HG03439 (cell line): ENCODE measurements at regions not wholly inside any gene's neighbourhood (a gene's known extent, or its start where the extent isn't known, plus 50 kb on each side); places are given as distances from the start of the nearest gene placed in this dataset.

Source experiments
- ATAC-seq: cut with Tn5 transposase; IDR thresholded peaks from one replicate; pipeline ENCODE4 v1.9.1; 2021; ENCODE audit warnings: mild to moderate bottlenecking, moderate library complexity; ENCODE audit not compliant: unreplicated experiment

- ATAC-seq: no peak
Observed at GRCh38 chr15:46489276-46489675, 854.4 kb downstream of the SQOR start.

DNA sequence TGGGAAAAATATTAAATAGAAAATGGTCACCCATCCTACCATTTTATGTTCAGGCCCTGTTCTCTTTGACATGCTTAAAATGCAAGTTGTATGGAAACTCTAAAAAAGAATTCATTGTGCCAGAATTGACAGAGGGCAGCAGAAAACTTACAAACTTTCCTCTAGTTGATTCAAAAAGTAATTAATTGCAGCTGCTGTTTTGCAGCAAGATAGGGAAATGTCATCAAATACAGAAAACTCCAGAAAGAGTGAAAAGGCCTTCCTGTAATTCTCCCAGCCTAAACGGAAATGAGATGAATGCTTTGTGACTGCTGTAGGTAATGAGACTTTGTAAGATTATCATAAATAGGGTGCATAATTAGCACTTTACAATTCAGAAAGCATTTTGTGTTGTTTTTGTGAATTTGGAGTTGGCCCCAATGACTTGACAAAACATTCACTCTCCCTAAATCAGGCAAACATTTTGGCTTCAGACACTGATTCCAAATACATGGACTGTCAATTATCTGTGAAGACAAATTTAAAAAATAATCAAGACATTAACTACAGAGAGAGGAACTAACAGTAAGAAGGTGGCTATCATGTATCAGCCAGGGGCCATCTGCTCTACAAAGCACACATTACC, 861.8 kb downstream of the SQOR start:
- no peak for ATAC-seq

DNA sequence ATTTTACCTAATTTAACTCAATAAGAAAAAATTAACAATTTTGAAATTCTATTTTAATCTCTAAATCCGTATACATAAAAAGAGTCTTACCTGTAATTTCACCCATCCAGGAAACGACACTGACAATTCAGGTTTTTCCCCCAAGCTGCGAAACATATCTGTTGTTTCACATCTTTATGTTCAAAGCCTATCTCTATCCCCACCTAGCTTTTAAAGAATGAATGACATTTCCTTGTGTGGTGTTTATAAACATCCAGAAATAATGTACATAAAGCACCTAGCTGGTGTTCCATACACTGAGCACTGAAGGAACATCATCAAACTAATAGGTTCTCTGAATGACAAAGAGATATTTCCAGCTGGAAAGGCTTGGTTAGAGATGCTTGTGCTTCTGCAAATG, 867.8 kb downstream of the SQOR start:
- no peak for ATAC-seq

DNA sequence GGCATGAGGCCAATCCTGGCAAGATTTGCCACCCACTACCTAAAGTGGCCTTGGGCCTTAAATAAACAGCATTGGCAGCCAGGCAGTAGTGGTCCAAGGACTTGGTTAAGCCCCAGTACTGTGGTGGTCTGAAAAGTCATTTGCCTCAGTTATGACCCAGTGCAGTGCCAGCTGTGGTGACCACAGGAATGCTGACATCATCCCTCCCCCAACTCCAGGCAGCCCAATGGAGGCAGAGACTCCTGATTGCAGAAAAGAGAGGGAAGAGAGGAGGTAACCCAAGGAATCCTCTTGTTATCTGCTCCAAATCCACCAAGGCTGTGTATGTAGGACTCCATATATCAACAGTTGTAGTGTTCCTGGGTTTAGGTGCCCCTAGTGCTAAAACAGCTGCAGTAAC, 883.6 kb downstream of the SQOR start:
- no peak for ATAC-seq

GRCh38 chr15:46523701-46524100, 888.9 kb downstream of the SQOR start:
- no peak for ATAC-seq

DNA sequence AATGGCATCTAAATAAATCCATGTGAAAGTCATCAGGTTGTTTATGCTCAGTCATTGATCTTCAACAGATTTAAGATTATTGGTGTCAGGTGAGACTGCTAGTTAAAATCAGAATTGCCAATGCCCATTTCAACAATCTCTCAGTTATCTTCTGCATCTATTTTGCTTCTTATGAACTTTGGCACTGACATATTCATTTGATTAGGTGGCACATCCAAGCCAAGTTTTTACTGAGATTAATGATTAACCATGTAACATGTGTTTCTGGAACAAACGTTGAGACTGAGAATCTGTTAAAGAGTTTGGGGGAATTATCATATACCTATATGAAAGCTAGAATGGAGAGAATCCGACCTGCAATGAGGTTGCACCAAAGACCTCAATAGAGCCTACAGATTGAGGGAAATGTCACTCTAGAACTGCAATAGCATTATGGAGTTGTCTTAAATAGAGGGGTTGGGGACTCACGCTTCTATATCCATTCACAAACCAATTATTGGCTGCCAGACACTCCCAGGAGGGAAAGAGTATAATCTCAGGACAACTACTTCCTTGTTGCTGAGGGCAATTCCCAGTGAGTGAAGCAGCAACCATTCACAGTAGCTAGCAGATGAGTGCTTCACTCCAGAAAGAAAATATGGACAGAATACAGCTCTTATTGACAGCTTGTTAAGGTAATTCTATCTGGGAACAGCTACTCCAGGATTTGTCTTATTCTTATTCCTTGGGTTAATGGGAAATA, 891.3 kb downstream of the SQOR start:
- no peak for ATAC-seq

DNA sequence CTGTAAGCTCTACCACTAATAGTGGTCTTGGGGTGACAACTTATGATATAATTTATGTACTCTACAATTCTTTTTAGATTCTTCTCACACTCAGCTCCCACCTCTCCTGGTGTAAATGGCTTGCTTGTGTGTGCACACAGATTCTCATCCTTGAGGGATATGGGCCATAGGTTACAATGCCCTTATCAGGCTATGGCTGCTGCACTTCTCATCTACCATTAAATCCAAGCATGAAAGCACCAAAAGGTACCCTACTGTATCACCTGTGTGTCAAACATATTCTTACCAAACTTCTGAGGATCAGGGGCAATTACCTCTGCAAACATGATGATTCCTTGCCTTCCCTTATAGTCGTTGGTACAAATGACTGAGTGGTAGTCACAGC, 891.9 kb downstream of the SQOR start:
- no peak for ATAC-seq

GRCh38 chr15:46543626-46544025, 908.8 kb downstream of the SQOR start:
- no peak for ATAC-seq

DNA sequence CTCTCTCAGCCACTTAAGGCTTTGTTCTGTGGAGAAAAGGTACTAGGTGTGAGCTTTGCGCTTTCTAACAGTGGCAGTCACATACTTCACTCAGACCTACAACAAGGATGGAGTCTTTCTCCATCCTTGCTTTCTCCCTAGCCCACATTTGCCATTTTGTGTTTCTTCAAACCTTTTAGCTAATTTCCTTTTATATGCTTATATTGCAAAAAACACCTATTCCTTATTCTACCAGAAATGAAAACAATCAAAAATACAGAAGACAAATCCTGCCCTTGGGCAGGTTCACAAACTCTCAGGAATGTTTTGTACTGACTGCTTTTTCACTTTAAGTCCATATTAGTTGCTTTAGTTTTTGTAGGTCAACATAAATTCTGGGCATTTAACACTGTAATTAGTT, 914.2 kb downstream of the SQOR start:
- no peak for ATAC-seq

- no peak for ATAC-seq
Observed at GRCh38 chr15:46552316-46552715, 917.5 kb downstream of the SQOR start.

- ATAC-seq: no peak
Observed at GRCh38 chr15:46555547-46555946, 920.7 kb downstream of the SQOR start.

DNA sequence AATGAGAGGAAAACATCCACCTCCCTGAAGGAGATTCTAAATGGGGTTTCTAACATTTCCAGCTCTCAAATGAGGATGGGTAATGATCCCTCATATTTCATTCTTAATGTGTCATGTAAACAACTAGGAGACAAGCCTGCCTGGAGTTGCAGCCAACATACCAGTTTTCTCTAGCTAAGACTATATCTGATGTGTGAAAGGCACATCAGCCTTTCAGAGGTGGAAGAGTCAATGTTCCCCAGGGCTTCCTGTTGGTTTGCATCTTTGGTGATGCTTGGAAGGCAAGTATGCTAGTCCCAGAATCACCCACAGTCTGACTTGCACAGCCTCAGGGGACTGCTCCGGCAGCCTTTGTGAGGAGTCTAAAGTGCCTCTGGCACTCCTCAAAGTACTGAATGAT, 921.2 kb downstream of the SQOR start:
- ATAC-seq: no peak

DNA sequence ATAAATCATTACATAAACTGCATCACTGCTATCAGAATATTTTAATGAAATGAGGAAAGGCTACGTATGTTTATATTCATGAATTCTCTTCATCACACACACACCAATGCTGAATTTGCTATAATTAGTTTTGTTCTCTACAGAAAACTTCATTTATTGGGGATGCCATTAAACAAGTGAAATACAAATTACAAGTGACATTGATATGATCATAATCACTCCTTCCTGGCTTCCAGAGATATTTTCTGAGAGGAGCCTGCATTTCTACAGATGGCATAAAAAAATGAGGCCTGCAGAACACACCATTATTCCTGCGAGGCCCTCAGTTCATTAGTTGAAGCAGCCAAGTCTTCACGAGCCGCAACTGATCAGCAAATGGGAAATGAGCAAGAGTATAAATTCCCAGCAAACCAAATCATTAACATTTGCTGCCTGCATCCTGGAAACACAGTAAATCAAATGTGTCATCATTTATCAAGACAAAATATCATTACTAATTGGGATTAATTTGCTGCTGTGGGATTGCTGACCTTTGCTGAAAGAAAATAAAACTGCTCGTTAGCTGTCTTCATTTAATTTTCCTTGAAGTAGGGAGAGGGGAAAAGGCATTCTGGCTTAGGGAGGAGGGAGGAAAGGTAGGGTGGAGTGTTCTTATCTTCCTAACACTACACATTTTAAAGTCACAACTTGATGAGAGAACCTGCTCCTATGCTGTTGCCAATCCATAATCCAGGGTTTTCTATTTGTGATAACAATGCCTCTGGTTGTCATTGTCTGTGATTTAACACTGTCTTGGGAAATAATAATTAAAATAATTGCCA, 921.9 kb downstream of the SQOR start:
- no peak for ATAC-seq

- ATAC-seq: no peak
Observed at GRCh38 chr15:46567968-46568367, 933.1 kb downstream of the SQOR start.

DNA sequence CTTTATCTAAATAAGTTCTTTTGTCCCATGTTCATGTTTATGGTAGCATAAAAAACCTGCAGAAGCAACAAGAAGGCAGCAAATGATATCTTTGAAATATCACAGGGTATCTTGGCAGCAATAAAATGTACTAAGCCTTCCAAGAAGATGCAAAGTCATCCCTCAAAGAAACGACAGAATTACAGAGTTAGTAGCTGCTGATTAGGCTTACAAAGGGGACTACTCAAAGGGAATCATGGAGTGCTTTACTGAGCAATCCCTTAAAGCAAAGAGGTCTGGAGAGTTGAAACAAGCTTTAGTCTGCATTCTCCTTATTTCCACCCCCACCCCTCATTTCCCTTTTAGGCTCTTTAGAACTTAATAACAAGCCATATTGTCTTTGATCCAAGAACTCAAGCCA, 935.0 kb downstream of the SQOR start:
- no peak for ATAC-seq

- ATAC-seq: no peak
Observed at GRCh38 chr15:46576646-46577395, 942.0 kb downstream of the SQOR start.

- no peak for ATAC-seq
Observed at GRCh38 chr15:46577767-46578166, 942.9 kb downstream of the SQOR start.

DNA sequence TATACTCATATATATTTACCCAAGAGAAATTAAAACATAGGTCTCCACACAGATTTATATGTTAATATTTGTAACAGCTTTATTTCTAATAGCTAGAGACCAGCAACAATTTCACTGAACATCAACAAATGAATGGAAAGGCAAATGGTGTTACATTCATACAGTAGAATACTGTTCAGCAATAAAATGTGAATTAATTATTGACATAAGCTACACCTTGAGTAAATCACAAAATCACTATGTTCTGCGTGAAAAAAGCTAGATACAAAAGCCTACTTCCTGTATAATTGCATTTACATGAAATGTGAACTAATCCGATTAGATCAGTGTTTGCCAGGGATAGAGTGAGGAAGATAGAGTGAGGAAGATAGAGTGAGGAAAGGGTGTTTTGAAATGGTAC, 945.7 kb downstream of the SQOR start:
- ATAC-seq: no peak

- no peak for ATAC-seq
Observed at GRCh38 chr15:46580924-46581323, 946.1 kb downstream of the SQOR start.

DNA sequence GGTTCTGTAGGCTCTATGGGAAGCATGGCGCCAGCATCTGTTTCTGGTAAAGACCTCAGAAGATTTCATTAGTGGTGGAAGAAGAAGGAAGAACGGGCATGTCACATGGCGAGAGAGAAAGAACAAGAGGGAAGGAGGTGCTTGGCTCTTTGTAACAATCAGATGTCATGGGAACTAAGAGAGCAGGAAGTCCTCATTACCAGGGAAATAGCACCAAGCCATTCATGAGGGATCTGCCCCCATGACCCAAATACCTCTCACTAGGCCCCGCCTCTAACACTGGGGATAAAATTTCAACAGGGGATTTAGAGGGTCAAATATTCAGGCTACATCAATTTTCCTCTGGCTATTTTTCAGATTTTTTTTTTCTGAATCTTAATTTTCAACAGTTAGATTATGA, 954.3 kb downstream of the SQOR start:
- ATAC-seq: no peak

DNA sequence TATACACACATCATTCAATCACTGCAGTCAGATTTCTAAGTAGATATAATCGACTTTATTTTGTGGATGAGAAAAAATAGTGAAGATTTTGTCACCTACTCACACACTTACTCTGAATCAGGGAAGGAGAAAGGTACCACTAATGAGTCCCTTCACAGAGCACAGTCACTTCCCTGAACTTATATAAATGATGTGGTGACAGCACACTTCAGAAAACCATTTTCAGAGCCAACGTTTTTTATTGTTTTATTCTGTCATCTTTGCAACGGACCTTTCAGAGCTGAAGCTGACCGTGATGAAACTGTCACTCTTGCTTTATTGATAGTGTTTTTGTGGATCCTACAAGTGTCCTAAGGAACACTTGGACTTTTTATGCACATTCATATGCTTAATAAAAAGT, 956.6 kb downstream of the SQOR start:
- ATAC-seq: no peak
